ENCODE measurements at regions not wholly inside any gene's neighbourhood (a gene's known extent, or its start where the extent isn't known, plus 50 kb on each side); places are given as distances from the start of the nearest gene placed in this dataset.

DNA sequence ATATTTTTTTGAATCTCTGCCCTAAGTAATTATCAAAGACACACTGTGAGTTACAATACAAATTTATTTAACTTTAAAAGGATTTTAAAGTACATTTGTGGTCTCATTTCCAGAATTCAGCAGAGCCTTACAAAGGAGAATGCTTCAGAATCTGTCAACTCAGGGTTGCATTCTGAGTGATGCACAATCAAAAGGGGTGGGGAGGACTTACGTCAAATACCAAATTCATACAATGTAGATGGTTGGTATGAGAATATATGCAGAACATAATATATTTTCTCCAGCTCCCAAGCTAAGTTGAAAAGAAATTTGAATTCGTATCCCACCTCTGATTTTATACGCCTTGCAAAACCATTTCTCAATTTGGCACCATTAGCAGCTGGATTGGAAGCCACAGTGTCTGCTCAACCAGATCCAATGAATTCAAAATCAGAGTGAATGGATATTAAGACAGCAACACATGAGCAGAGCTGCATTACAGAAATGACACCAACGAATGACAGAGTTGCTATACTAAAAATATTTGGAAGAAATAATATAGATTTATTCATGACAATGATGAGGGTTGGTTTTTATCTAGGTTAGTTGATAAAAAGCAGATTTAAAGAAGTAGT lies 110.4 kb upstream of the CFAP20DC start:
- TF ChIP-seq, protein P1, sequence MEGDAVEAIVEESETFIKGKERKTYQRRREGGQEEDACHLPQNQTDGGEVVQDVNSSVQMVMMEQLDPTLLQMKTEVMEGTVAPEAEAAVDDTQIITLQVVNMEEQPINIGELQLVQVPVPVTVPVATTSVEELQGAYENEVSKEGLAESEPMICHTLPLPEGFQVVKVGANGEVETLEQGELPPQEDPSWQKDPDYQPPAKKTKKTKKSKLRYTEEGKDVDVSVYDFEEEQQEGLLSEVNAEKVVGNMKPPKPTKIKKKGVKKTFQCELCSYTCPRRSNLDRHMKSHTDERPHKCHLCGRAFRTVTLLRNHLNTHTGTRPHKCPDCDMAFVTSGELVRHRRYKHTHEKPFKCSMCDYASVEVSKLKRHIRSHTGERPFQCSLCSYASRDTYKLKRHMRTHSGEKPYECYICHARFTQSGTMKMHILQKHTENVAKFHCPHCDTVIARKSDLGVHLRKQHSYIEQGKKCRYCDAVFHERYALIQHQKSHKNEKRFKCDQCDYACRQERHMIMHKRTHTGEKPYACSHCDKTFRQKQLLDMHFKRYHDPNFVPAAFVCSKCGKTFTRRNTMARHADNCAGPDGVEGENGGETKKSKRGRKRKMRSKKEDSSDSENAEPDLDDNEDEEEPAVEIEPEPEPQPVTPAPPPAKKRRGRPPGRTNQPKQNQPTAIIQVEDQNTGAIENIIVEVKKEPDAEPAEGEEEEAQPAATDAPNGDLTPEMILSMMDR (IDR thresholded peaks at IDR 0.05; ENCODE audit: poor library complexity), result no peak
- TF ChIP-seq EZH2 (IDR thresholded peaks at IDR 0.05; ENCODE audit: borderline replicate concordance), result no peak
- no peak for TF ChIP-seq EZH2phosphoT487 (IDR thresholded peaks at IDR 0.05; ENCODE audit: low read depth, severe bottlenecking, unreplicated experiment)

Data from hepatocyte (in vitro differentiated cells).